ENCODE measurements at regions not wholly inside any gene's neighbourhood (a gene's known extent, or its start where the extent isn't known, plus 50 kb on each side); places are given as distances from the start of the nearest gene placed in this dataset.

- peaks cover 17% of the 10 kb centered on the region for H3K9me3 Mint-ChIP-seq
- H3K36me3 Mint-ChIP-seq (ENCODE audit: low read depth): no peaks in the 10 kb centered on the region
- no peak overlapping the region for H3K4me3 Mint-ChIP-seq
- no peaks in the 10 kb centered on the region; the same call in 1 of the 2 replicates for H3K27me3 Mint-ChIP-seq (ENCODE audit: insufficient read depth)
- no peak overlapping the region for H3K27ac Mint-ChIP-seq
- DNase-seq: no peak
- TF ChIP-seq, protein P1, sequence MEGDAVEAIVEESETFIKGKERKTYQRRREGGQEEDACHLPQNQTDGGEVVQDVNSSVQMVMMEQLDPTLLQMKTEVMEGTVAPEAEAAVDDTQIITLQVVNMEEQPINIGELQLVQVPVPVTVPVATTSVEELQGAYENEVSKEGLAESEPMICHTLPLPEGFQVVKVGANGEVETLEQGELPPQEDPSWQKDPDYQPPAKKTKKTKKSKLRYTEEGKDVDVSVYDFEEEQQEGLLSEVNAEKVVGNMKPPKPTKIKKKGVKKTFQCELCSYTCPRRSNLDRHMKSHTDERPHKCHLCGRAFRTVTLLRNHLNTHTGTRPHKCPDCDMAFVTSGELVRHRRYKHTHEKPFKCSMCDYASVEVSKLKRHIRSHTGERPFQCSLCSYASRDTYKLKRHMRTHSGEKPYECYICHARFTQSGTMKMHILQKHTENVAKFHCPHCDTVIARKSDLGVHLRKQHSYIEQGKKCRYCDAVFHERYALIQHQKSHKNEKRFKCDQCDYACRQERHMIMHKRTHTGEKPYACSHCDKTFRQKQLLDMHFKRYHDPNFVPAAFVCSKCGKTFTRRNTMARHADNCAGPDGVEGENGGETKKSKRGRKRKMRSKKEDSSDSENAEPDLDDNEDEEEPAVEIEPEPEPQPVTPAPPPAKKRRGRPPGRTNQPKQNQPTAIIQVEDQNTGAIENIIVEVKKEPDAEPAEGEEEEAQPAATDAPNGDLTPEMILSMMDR (IDR thresholded peaks at IDR 0.05): no peak
- H3K4me1 Mint-ChIP-seq (ENCODE audit: low read depth): no peaks in the 10 kb centered on the region; the same call in 1 of the 2 replicates
These were observed 384.9 kb upstream of the RARB start for GRCh38 chr3:25043177-25043576.

DNA sequence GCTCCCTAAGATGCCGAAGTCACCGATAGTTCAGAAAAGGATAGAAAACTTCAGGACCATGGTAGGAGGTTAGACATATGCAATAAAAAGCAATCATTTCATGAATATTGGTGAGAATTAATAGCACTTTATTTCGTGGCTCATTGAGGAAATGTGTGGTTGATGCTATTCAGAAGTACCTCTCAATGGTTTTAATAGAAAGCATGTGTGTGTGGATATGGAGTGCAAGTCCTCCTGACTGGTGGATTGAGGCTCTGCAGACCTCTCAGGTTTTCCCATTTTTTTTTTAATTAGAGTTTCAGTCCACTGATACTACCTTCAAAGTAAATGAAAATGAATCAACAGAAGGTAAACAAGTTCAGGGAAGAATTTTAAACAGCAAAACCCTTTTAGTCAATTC, 384.3 kb upstream of the RARB start:
- TF ChIP-seq, protein P1 (IDR thresholded peaks at IDR 0.05): no peak
- Mint-ChIP-seq H3K27ac (no peak overlapping the region), H3K27me3 (ENCODE audit: insufficient read depth) (no peaks in the 10 kb centered on the region; the same call in 1 of the 2 replicates), H3K4me1 (ENCODE audit: low read depth) (no peaks in the 10 kb centered on the region; the same call in 1 of the 2 replicates), H3K9me3 (peaks cover 20% of the 10 kb centered on the region), H3K36me3 (ENCODE audit: low read depth) (no peaks in the 10 kb centered on the region), H3K4me3 (no peak overlapping the region)
- DNase-seq: no peak

DNA sequence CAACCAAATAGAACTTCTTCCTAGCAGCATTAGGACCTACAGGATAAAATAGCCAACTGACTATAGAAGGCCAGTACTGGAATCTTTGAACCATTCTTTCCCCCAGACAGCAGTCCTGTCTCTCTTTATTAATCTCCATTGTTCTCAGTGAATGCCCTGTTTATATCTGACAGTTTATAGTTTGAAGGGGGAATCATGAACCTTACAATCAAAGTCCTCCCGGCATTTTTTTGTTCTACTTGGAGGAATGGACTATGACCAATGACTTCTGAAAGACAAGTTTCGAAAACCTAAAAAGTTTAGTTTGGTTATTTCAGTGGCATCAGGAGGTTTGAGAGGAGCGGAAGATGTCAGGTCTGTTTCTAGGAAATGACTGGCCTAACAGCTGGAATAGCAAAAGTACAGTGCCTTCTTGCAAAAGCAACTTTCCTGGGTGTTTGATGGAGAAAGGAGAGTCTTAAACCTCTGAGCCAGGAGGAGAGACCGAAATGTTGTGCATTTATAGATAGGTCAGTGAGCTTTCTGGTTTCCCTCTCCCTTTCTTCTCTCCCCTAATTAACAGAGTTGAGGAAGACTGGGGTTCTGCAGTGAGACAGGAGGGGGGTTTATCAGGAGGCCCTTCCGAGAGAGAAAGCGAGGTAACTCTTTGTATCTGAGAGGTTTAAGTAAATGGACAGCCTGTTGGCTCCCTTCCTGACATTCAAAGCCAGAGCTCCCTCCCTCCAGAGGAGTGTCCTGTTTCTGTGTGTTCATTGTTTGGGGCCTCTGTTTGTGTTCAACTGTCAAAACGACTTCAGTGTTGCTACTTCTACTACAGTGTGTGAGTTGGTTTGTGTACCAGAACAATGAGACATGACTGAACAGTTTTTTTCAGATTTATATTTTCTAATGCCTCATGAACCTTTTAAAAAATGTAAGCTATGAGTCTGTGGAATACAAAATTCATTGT, 383.0 kb upstream of the RARB start:
- no peak overlapping the region for H3K27ac Mint-ChIP-seq
- H3K4me1 Mint-ChIP-seq (ENCODE audit: low read depth): no peaks in the 10 kb centered on the region; the same call in 1 of the 2 replicates
- H3K36me3 Mint-ChIP-seq (ENCODE audit: low read depth): no peaks in the 10 kb centered on the region
- peaks cover 19% of the 10 kb centered on the region for H3K9me3 Mint-ChIP-seq
- H3K27me3 Mint-ChIP-seq (ENCODE audit: insufficient read depth): no peaks in the 10 kb centered on the region; the same call in 1 of the 2 replicates
- DNase-seq: no peak
- no peak overlapping the region; the same call in 1 of the 2 replicates for H3K4me3 Mint-ChIP-seq
- TF ChIP-seq, protein P1 (IDR thresholded peaks at IDR 0.05): no peak

DNA sequence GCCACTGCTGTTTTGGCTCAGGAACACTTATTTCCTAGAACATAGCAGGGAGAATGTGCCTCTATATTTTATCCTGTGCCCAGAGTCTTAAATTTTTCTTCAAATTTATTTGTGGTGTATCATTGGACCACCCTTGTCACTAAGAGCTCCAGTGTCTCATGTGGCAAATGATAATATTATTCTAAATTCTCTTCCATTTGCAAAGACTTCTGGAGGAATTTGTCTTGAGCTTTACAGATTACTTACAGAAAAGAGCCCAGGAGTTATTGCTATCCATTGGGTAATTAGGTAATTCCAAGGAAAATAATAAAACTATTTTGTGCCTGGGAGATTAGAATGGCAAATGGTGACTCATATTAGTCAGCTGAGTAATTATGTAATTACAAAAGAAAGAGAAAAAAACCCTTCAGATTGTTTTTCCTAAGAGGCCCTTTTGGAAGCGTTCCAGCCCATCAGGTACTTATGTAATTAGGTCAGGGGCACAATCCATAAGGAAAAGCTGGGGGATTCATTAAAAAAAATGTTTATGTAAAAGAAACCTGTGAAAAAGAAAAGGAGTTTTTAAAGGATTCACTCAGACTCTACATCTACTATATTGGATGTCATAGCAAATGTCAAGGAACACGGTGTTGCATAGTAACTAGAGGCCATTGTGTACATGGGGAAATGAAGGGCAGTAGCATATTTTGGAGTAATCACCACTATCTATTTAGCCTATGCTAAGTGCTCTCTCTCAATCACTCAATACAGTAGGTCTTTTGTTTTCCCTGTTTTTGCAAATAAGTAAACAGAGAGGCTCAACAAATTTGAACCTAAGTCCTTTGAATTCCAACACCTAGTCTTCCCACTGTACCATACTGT, 380.9 kb upstream of the RARB start:
- peaks cover 16% of the 10 kb centered on the region for H3K9me3 Mint-ChIP-seq
- DNase-seq: no peak
- no peaks in the 10 kb centered on the region; the same call in 1 of the 2 replicates for H3K4me1 Mint-ChIP-seq (ENCODE audit: low read depth)
- no peak overlapping the region for H3K4me3 Mint-ChIP-seq
- H3K27ac Mint-ChIP-seq: no peak overlapping the region
- H3K36me3 Mint-ChIP-seq (ENCODE audit: low read depth): no peaks in the 10 kb centered on the region
- H3K27me3 Mint-ChIP-seq (ENCODE audit: insufficient read depth): peaks cover 2% of the 10 kb centered on the region; the same call in 1 of the 2 replicates
- TF ChIP-seq, protein P1 (IDR thresholded peaks at IDR 0.05): no peak

DNA sequence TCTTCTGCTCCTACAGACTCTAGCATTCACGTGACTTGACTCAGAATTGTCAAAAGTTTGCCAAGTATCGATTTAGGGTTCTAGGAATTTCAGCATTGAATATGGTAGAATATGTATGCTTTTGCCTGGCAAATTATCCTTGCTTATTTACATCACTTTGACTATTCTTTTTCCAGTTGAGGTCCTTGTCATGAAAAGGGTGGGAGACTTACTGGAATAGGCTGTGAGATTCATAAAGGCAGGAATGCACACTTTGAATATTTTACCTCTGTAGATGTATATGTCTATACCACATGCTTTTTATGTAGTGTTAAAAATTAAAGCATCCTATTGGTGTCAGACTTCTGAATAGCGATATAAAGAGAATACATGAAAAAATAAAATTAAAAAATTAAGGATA, 378.8 kb upstream of the RARB start:
- H3K4me1 Mint-ChIP-seq (ENCODE audit: low read depth): no peaks in the 10 kb centered on the region; the same call in 1 of the 2 replicates
- no peak for DNase-seq
- H3K4me3 Mint-ChIP-seq: no peak overlapping the region
- no peaks in the 10 kb centered on the region for H3K36me3 Mint-ChIP-seq (ENCODE audit: low read depth)
- H3K9me3 Mint-ChIP-seq: peaks cover 26% of the 10 kb centered on the region
- peaks cover 2% of the 10 kb centered on the region; the same call in 1 of the 2 replicates for H3K27me3 Mint-ChIP-seq (ENCODE audit: insufficient read depth)
- H3K27ac Mint-ChIP-seq: no peak overlapping the region
- TF ChIP-seq, protein P1 (IDR thresholded peaks at IDR 0.05): no peak

Measured in HFFc6 (cell line).